Hematopoietic multipotent progenitor cell (in vitro differentiated cells): ENCODE measurements at regions not wholly inside any gene's neighbourhood (a gene's known extent, or its start where the extent isn't known, plus 50 kb on each side); places are given as distances from the start of the nearest gene placed in this dataset.

ENCODE experiments used
- DNase-seq, 3 donors: peaks; one replicate each; pipeline ENCODE4 v3.0.0-alpha.2; 2011 to 2015; ENCODE audit warnings: low read depth in 2 of 3, low spot score in 2 of 3

- no peak for DNase-seq
These were observed 541.6 kb downstream of the TFAP2B start for GRCh38 chr6:51360287-51360686.

- no peak for DNase-seq
These were observed 546.9 kb downstream of the TFAP2B start for GRCh38 chr6:51365566-51365965.

- DNase-seq = no peak
These were observed 550.8 kb downstream of the TFAP2B start for GRCh38 chr6:51369485-51369884.

GRCh38 chr6:51382847-51383246 is 564.2 kb downstream of the TFAP2B start:
- no peak for DNase-seq

- DNase-seq = no peak
These were observed 566.1 kb downstream of the TFAP2B start for GRCh38 chr6:51384736-51385135.

- DNase-seq = no peak
These were observed 567.7 kb downstream of the TFAP2B start for GRCh38 chr6:51386347-51386836.

- DNase-seq = no peak
These were observed 569.2 kb downstream of the TFAP2B start for GRCh38 chr6:51387907-51388306.

GRCh38 chr6:51394061-51394460 is 575.4 kb downstream of the TFAP2B start:
- no peak for DNase-seq

- DNase-seq = no peak
These were observed 577.9 kb downstream of the TFAP2B start for GRCh38 chr6:51396583-51396982.

GRCh38 chr6:51398064-51398705 is 579.5 kb downstream of the TFAP2B start:
- no peak for DNase-seq

- DNase-seq = no peak
These were observed 580.1 kb downstream of the TFAP2B start for GRCh38 chr6:51398793-51399192.

- no peak for DNase-seq
These were observed 591.8 kb downstream of the TFAP2B start for GRCh38 chr6:51410453-51410852.

- DNase-seq = no peak
These were observed 592.9 kb downstream of the TFAP2B start for GRCh38 chr6:51411496-51412125.

GRCh38 chr6:51414361-51414760 is 595.7 kb downstream of the TFAP2B start:
- no peak for DNase-seq

- no peak for DNase-seq
These were observed 596.8 kb downstream of the TFAP2B start for GRCh38 chr6:51415501-51415900.

GRCh38 chr6:51429017-51429712 is 610.5 kb downstream of the TFAP2B start:
- no peak for DNase-seq

GRCh38 chr6:51430589-51430988 is 611.9 kb downstream of the TFAP2B start:
- DNase-seq = no peak

- no peak for DNase-seq
These were observed 613.8 kb downstream of the TFAP2B start for GRCh38 chr6:51432481-51432880.

GRCh38 chr6:51450248-51450957 is 631.7 kb downstream of the TFAP2B start:
- no peak for DNase-seq

GRCh38 chr6:51450958-51451357 is 632.3 kb downstream of the TFAP2B start:
- no peak for DNase-seq

- DNase-seq = no peak
These were observed 631.1 kb downstream of the PKHD1 start for GRCh38 chr6:51456282-51456681.
